ENCODE measurements at regions not wholly inside any gene's neighbourhood (a gene's known extent, or its start where the extent isn't known, plus 50 kb on each side); places are given as distances from the start of the nearest gene placed in this dataset.

DNA sequence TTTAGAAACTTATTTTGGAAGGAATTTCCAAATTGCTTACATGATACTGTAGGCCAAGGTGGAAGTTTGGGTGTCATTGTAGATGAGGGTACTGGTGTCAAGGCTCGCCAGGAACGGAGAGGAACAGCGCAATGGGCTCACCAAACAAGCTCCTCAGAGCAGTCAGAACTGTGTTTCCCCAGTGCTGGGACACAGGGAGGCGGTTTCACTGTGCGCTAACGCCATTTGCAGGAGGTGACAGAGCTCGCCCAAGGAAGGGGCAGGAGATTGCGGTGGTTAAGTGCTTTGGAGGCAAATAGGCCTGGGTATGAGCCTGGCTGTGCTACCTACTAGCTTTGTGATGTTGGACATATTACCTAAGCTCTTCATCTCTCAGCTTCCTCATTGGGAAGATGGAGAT, 57.3 kb downstream of the HHEX start:
- TF ChIP-seq, protein P1, sequence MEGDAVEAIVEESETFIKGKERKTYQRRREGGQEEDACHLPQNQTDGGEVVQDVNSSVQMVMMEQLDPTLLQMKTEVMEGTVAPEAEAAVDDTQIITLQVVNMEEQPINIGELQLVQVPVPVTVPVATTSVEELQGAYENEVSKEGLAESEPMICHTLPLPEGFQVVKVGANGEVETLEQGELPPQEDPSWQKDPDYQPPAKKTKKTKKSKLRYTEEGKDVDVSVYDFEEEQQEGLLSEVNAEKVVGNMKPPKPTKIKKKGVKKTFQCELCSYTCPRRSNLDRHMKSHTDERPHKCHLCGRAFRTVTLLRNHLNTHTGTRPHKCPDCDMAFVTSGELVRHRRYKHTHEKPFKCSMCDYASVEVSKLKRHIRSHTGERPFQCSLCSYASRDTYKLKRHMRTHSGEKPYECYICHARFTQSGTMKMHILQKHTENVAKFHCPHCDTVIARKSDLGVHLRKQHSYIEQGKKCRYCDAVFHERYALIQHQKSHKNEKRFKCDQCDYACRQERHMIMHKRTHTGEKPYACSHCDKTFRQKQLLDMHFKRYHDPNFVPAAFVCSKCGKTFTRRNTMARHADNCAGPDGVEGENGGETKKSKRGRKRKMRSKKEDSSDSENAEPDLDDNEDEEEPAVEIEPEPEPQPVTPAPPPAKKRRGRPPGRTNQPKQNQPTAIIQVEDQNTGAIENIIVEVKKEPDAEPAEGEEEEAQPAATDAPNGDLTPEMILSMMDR (IDR thresholded peaks at IDR 0.05), result no peak
- no peak for TF ChIP-seq POLR2A (IDR thresholded peaks at IDR 0.05)

All from uterus (tissue), 2 donors.